ENCODE measurements at regions not wholly inside any gene's neighbourhood (a gene's known extent, or its start where the extent isn't known, plus 50 kb on each side); places are given as distances from the start of the nearest gene placed in this dataset.
A peak's percentile ranks its signal among the peaks of the same experiment; 100 is the strongest.
"Not testable (repeated sequence)": the region's sequence is repeated elsewhere in the genome, so short reads cannot be mapped to it uniquely, and the experiment has no call there.

- DNase-seq; in situ Hi-C loops (cut with HindIII; ENCODE audit: low pct_ligation_motif_present, low pct_unique_long_range_greater_than_20kb, low sequenced_read_pairs): not testable (repeated sequence)
Measured at GRCh38 chr10:42533866-42534265, 104.5 kb downstream of the ZNF33B start.

- DNase-seq = no peak
- in situ Hi-C loops (cut with HindIII; ENCODE audit: low pct_ligation_motif_present, low pct_unique_long_range_greater_than_20kb, low sequenced_read_pairs) = no loop called here
Measured at GRCh38 chr10:42532996-42533395, 105.4 kb downstream of the ZNF33B start.

GRCh38 chr10:42523098-42523497 lies 115.3 kb downstream of the ZNF33B start:
- in situ Hi-C loops (cut with HindIII; ENCODE audit: low pct_ligation_motif_present, low pct_unique_long_range_greater_than_20kb, low sequenced_read_pairs) = no loop called here
- no peak for DNase-seq

- in situ Hi-C loops (cut with HindIII; ENCODE audit: low pct_ligation_motif_present, low pct_unique_long_range_greater_than_20kb, low sequenced_read_pairs) = no loop called here
- DNase-seq = no peak
Measured at GRCh38 chr10:42519761-42520460, 118.5 kb downstream of the ZNF33B start.

GRCh38 chr10:42519079-42519478 lies 119.3 kb downstream of the ZNF33B start:
- in situ Hi-C loops (cut with HindIII; ENCODE audit: low pct_ligation_motif_present, low pct_unique_long_range_greater_than_20kb, low sequenced_read_pairs) = no loop called here
- no peak for DNase-seq

GRCh38 chr10:42513921-42514320 lies 124.4 kb downstream of the ZNF33B start:
- no peak for DNase-seq
- in situ Hi-C loops (cut with HindIII; ENCODE audit: low pct_ligation_motif_present, low pct_unique_long_range_greater_than_20kb, low sequenced_read_pairs) = no loop called here

- in situ Hi-C loops (cut with HindIII; ENCODE audit: low pct_ligation_motif_present, low pct_unique_long_range_greater_than_20kb, low sequenced_read_pairs) = no loop called here
- no peak for DNase-seq
Measured at GRCh38 chr10:42491801-42492200, 146.6 kb downstream of the ZNF33B start.

GRCh38 chr10:42491001-42491592 lies 147.3 kb downstream of the ZNF33B start:
- in situ Hi-C loops (cut with HindIII; ENCODE audit: low pct_ligation_motif_present, low pct_unique_long_range_greater_than_20kb, low sequenced_read_pairs) = no loop called here
- peak; percentile 44 for DNase-seq

- in situ Hi-C loops (cut with HindIII; ENCODE audit: low pct_ligation_motif_present, low pct_unique_long_range_greater_than_20kb, low sequenced_read_pairs) = no loop called here
- DNase-seq = no peak
Measured at GRCh38 chr10:42490368-42490767, 148.0 kb downstream of the ZNF33B start.

- DNase-seq = peak; percentile 64
Measured at GRCh38 chr10:42488416-42488815, 150.0 kb downstream of the ZNF33B start.

GRCh38 chr10:42482411-42482810 lies 156.0 kb downstream of the ZNF33B start:
- DNase-seq = peak; percentile 40
- in situ Hi-C loops (cut with HindIII; ENCODE audit: low pct_ligation_motif_present, low pct_unique_long_range_greater_than_20kb, low sequenced_read_pairs) = no loop called here

More at GRCh38 chr10:42488416-42488815, 150.0 kb downstream of the ZNF33B start:
- in situ Hi-C loops (cut with HindIII; ENCODE audit: low pct_ligation_motif_present, low pct_unique_long_range_greater_than_20kb, low sequenced_read_pairs) = no loop called here

- in situ Hi-C loops (cut with HindIII; ENCODE audit: low pct_ligation_motif_present, low pct_unique_long_range_greater_than_20kb, low sequenced_read_pairs) = no loop called here
- DNase-seq = no peak
Measured at GRCh38 chr10:42479057-42479456, 159.3 kb downstream of the ZNF33B start.

GRCh38 chr10:42477170-42477569 lies 161.2 kb downstream of the ZNF33B start:
- in situ Hi-C loops (cut with HindIII; ENCODE audit: low pct_ligation_motif_present, low pct_unique_long_range_greater_than_20kb, low sequenced_read_pairs) = no loop called here
- DNase-seq = no peak

GRCh38 chr10:42476101-42476500 lies 162.3 kb downstream of the ZNF33B start:
- in situ Hi-C loops (cut with HindIII; ENCODE audit: low pct_ligation_motif_present, low pct_unique_long_range_greater_than_20kb, low sequenced_read_pairs) = no loop called here
- no peak for DNase-seq

- DNase-seq = peak; percentile 86
- in situ Hi-C loops (cut with HindIII; ENCODE audit: low pct_ligation_motif_present, low pct_unique_long_range_greater_than_20kb, low sequenced_read_pairs) = no loop called here
Measured at GRCh38 chr10:42475168-42476098, 162.9 kb downstream of the ZNF33B start.

- in situ Hi-C loops (cut with HindIII; ENCODE audit: low pct_ligation_motif_present, low pct_unique_long_range_greater_than_20kb, low sequenced_read_pairs) = loop anchor here (25.0 kb wide), 1 partner anchor 283 kb away; no protein-coding TSS in a partner anchor
Measured at GRCh38 chr10:42454313-42454712, 184.1 kb downstream of the ZNF33B start.

GRCh38 chr10:42431095-42431494 lies 207.3 kb downstream of the ZNF33B start:
- no peak for DNase-seq
- in situ Hi-C loops (cut with HindIII; ENCODE audit: low pct_ligation_motif_present, low pct_unique_long_range_greater_than_20kb, low sequenced_read_pairs) = no loop called here

More at GRCh38 chr10:42454313-42454712, 184.1 kb downstream of the ZNF33B start:
- no peak for DNase-seq

GRCh38 chr10:42428534-42428933 lies 209.8 kb downstream of the ZNF33B start:
- in situ Hi-C loops (cut with HindIII; ENCODE audit: low pct_ligation_motif_present, low pct_unique_long_range_greater_than_20kb, low sequenced_read_pairs) = no loop called here
- peak; percentile 9 for DNase-seq

- in situ Hi-C loops (cut with HindIII; ENCODE audit: low pct_ligation_motif_present, low pct_unique_long_range_greater_than_20kb, low sequenced_read_pairs) = no loop called here
Measured at GRCh38 chr10:42422911-42423310, 215.5 kb downstream of the ZNF33B start.

More at GRCh38 chr10:42422911-42423310, 215.5 kb downstream of the ZNF33B start:
- no peak for DNase-seq

Measured in ACHN (cell line).